Astrocyte of the cerebellum (primary cell): ENCODE measurements at regions not wholly inside any gene's neighbourhood (a gene's known extent, or its start where the extent isn't known, plus 50 kb on each side); places are given as distances from the start of the nearest gene placed in this dataset.

Source experiments
- DNase-seq: peaks from one replicate; pipeline ENCODE4 v3.0.0-alpha.2; 2011; ENCODE audit warnings: low read depth
- H3K4me3 ChIP-seq: 2 replicates; pipeline ENCODE4 v1.5.1; 2011; ENCODE audit warnings: mild to moderate bottlenecking, low read depth, low read length, moderate library complexity
- CTCF ChIP-seq: IDR thresholded peaks from 2 replicates; pipeline ENCODE4 v1.5.1; 2012; ENCODE audit warnings: low read length, low read depth, moderate library complexity, mild to moderate bottlenecking; ENCODE audit errors: missing control alignments
- in situ Hi-C: cut with HindIII; loops from 2 replicates; pipeline ENCODE4 v1.10.0; 2017; ENCODE audit warnings: low sequenced_read_pairs

- in situ Hi-C loops: no loop called here
- no peak overlapping the region for H3K4me3 ChIP-seq
- peak; percentile 20 for TF ChIP-seq CTCF
- peak; percentile 43 for DNase-seq
Observed at GRCh38 chrX:8971116-8971515, 62.8 kb downstream of the FAM9B start.

DNA sequence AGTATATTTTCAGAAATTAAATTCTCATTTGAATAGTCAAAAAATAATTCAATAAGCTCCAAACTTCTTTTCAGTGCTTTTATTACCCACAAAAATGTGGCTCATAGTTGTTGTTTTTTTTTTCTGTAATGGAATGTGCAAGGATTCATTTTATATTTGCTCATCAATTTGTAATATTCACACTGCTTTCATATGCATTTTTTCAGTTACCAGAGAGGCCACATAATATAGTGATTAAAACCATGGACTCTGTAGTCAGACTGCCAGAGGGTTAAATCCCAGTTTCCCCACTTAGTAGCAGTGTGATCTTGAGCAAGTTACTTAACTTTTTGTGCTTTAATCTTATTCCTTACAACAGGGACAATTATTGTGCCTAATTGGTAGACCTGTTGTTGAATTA, 64.5 kb downstream of the FAM9B start:
- in situ Hi-C loops: no loop called here
- H3K4me3 ChIP-seq: no peak overlapping the region
- TF ChIP-seq CTCF: no peak
- no peak for DNase-seq

DNA sequence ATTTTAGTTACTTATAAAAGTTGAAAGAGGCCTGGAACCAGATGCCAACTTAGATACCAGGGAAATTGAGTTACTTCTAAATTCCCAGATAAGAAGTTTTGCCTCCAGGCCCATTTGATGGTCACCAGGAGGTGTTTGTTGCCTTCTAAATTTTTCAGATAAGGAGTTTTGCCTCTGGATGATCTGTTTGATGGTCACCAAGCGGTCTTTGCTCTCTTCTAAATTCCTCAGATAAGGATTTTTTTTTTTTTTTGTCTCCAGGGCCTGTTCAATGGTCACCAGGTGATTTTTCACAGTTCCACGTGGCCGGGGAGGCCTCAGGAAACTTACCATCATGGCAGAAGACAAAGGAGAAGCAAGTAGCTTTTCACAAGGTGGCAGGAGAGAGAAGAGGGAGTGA, 66.5 kb downstream of the FAM9B start:
- no peak for DNase-seq
- H3K4me3 ChIP-seq: no peak overlapping the region
- TF ChIP-seq CTCF: no peak
- in situ Hi-C loops: no loop called here

DNA sequence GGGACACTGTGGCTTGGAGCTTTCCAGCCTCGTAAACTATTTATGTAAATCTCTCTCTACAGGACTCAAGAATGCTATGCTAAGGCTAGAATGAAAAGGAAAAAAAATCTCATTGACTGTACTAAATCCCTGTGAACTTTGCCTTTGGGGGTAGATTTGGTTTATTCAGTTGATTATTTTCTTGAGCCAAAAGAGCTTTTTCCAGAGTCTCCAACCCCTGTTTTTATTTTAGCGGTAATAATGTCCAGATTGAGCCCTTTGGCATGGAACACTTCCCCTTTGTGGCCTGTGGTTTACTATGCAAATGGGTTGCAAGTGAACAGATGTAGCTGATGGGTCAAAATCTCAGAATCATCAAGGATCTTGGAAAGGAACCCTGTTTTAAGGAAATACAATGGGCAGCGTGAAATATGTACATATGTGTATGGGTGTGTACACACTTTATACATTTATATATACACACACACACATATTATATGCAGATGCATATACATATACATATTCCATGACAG, 72.9 kb downstream of the FAM9B start:
- H3K4me3 ChIP-seq: no peak overlapping the region
- peak; percentile 69 for DNase-seq
- TF ChIP-seq CTCF: no peak
- in situ Hi-C loops: no loop called here

DNA sequence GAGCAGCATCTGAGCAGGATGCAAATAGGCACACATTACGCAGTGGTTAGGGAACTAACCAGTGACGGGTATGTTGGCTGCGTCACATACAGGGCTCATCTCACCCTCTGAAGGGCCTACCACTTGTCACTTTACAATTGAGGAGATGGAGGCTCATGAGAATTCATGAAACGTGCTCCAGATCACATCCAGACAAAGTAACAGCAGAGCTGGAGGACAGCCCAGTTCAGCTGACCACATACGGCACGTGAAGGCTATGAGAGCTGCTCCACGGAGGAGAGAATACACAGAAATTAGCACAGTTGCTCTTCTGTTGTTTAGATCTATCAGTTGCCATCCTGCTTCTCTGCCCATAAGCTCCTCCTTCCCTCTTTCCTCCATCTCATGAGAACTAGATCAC, 78.4 kb downstream of the FAM9B start:
- in situ Hi-C loops: no loop called here
- DNase-seq: no peak
- no peak overlapping the region for H3K4me3 ChIP-seq
- no peak for TF ChIP-seq CTCF

GRCh38 chrX:8946563-8946962, 87.4 kb downstream of the FAM9B start:
- TF ChIP-seq CTCF: no peak
- no peak overlapping the region for H3K4me3 ChIP-seq
- in situ Hi-C loops: no loop called here
- no peak for DNase-seq

DNA sequence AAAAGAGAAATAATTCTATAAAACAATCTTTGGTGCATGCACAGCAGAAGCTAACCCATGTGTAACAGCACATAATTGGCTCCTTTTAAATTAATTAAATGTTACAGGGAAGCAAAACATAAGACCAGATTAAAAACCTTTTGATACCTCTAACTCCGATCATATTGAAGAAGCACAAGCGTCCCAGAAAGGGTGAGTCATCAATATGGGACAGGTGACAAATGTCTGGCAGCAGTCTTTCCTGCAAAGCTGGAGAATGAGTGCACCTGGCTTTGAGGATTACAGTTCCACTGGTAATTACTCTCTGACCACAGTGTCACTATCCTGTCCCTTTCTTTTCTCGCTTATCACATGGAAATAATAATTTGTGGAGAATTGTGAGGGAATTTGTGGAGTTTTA, 94.6 kb downstream of the FAM9B start:
- no peak for TF ChIP-seq CTCF
- in situ Hi-C loops: no loop called here
- no peak for DNase-seq
- no peak overlapping the region for H3K4me3 ChIP-seq
